ENCODE measurements at regions not wholly inside any gene's neighbourhood (a gene's known extent, or its start where the extent isn't known, plus 50 kb on each side); places are given as distances from the start of the nearest gene placed in this dataset.

- DNase-seq: peak; percentile 69
Measured at GRCh38 chr1:68331117-68331865, 99.0 kb upstream of the WLS start.

DNA sequence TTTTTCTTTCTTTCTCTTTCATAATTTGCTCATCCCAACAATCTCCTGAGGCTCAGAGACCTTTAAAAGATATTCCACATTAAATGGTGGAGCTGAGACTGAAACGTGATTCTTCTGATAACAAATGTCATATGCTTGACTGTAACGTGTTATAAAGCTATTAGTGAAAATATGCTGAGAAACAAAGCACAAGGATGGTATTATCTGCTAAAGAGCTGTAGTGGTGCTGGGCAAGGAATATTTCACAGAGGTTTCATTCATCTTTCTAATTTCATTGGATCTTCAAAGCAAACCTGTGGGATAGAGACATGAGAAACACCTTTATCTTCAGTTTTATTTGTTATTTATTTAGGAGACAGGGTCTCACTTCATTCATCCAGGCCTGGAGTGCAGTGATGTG, 98.1 kb upstream of the WLS start:
- DNase-seq: no peak

- no peak for DNase-seq
Measured at GRCh38 chr1:68329096-68329835, 96.9 kb upstream of the WLS start.

- DNase-seq: peak; percentile 30
Measured at GRCh38 chr1:68328490-68328889, 96.2 kb upstream of the WLS start.

- no peak for DNase-seq
Measured at GRCh38 chr1:68327414-68327813, 95.1 kb upstream of the WLS start.

GRCh38 chr1:68326481-68326880, 94.2 kb upstream of the WLS start:
- no peak for DNase-seq

- no peak for DNase-seq
Measured at GRCh38 chr1:68324316-68324715, 92.0 kb upstream of the WLS start.

GRCh38 chr1:68322837-68323687, 90.7 kb upstream of the WLS start:
- no peak for DNase-seq

DNA sequence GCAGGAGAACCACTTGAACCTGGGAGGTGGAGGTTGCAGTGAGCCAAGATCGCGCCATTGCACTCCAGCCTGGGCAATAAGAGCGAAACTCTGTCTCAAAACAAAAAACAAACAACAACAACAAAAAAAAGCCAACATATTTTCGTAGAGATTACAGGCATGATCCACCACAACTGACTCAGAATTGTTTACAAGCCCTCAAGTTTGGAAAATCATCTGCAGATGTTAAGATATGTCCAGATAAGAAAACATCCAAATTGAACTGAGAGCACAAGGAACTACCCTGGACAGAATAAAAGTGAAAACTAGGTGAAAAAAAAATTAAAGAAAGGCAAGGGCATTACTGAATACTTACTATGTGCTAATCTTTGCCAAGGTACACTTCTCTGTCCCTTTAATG, 89.8 kb upstream of the WLS start:
- DNase-seq: no peak

DNA sequence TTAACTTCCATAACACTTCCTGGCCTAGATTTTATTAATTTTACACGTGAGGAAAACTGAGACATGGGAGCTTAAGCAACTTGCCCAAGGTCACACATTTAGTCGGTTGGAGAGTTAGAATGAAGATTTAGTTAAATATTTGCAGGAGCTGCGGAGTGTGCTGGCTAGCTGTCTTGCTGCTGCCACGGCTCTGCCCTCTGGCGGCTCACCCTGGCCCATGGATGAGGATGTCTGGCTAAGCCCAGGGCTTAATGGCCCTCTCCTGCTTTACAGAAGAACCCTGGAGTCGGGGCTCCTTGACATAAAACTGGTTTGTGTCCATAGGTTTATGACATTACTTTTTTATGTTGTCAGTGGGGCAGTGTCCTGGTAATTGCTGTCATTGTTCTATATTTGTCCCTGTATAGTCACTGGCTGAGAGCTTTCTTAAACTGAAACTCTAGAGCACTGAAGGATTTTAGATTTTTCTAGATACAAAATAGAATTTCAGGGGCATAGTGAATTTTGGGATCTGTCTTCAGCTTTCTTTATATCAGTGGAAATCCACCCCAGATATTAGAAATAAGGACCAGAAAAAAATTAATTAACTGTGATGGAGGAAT, 88.9 kb upstream of the WLS start:
- no peak for DNase-seq

DNA sequence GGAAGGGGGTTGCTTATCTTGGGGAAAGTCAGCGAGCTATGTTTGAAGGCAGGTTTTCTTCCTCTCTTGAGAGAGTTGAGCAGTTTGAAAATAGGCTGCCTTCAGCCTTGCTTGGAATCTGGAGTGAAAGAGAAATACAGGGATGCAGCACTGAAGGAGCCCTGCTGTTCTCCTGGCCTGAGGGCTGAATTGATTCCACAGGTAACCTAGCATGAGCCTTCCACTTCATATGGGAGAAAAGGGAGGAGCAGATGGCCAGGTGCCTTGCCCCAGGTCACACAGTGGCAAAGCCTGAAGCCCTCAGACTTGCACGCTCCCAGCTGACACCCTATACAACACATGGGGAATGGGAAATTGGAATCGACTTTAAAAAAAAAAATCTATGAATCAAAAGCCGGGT, 88.0 kb upstream of the WLS start:
- no peak for DNase-seq

DNA sequence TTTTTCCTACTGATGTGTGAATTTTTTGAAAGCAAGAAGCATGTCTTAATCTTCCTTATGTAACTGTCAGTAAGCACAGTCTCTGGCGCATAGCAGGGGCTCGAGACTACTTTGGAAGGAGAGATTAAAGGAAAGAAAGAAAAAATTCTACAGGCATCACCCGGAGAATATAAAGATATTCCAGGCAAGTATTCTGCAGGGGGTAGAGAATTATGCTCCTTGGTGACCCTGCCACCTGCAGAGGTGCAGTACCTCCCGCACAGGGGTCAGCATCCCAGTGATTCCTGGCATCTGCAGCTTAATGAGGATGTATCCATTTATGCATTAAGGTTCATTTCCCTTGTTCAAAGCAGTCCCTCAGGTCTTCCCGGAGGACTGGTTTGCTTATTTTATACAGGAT, 87.6 kb upstream of the WLS start:
- DNase-seq: no peak

- no peak for DNase-seq
Measured at GRCh38 chr1:68317543-68317942, 85.2 kb upstream of the WLS start.

DNA sequence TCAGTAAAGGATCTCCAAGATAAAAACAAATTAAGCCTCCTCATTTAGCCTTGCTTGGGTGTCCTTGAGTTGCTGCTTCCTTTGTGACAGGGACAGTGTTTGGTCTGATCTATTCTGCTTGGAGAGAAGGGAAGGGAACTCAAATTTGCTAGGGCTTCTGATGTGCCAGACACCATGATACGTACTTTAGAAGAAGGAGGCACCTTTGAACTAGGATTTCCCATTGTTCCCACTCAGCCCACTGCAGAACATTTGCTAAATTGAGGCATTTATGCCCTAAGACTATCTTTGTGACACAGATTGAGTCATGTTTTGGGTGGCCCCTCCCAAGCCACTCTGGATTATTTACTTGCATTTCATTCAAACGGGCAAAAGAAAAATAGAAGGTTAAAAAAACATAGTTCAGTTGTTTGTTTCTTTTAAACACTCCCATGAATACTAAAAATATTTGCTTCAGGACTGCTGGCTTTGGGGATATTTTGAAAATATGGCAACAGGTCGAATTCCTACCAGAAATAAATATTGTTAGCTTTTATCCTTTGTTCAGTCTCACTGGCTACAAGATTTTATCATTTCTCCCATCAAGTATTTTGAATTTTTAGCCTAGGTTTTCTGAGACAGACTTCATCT, 81.9 kb upstream of the WLS start:
- DNase-seq: no peak

DNA sequence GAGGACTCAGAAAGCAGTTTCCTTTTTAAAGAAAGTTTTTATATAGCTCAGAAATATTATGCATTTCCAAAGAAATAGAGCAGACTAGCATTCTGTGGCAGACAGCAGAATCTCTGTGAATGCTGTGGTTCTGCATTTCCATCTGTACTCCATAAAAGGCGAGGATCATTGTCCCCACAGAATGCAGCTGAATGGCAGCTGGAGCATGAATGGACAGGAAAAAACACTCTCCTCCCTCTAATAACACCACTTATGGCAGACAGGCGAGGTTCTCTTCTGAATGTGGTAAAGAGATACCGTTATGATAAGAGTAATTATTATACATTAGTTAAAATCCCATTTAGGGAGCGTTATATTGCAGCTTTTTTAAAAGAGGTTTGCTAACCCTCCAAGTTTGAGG, 81.4 kb upstream of the WLS start:
- DNase-seq: no peak

DNA sequence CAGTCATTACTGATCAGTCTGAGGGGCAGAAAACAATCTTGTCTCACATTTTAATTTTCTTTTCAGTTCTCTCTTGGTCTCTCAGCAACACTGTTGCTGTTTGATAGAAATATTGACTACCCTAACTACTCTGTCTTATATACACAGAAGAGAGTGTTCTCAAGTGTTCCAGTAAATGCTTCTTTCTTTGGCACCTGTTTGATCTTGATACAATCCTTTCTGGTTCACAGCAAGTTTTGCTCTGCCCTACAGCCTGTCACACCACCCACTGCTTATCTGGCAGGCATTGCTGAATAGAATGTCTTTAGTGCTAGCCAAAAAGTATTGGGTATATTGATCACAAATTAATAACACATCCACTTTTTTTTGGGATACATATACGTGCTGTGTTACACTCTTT, 75.7 kb upstream of the WLS start:
- DNase-seq: no peak

- DNase-seq: no peak
Measured at GRCh38 chr1:68307378-68307787, 75.1 kb upstream of the WLS start.

DNA sequence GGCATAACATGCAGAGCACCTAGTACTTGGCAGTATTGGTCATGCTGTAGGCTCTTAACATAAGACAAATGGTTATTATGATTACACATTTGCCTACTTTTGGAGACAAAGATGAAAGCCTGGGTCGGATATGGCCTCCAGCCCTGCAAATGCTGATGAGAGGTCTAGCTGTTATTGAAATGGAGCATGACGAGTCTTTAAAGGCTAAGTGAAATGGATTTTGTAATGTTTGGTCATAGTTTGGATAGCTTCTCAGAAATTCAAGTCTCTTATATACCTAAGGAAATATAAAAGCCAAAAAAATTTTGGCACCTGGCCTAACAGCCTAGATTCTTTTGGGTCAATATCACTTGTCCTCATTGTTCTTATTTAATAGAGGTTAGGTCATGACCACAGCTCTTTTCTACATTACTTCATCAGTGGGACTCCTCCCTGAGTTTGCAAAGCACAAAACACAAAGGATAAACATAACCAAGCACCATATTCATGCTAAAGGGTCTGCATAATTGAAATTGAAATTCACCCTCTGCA, 69.2 kb upstream of the WLS start:
- DNase-seq: no peak

- DNase-seq: no peak
Measured at GRCh38 chr1:68294367-68295066, 62.2 kb upstream of the WLS start.

DNA sequence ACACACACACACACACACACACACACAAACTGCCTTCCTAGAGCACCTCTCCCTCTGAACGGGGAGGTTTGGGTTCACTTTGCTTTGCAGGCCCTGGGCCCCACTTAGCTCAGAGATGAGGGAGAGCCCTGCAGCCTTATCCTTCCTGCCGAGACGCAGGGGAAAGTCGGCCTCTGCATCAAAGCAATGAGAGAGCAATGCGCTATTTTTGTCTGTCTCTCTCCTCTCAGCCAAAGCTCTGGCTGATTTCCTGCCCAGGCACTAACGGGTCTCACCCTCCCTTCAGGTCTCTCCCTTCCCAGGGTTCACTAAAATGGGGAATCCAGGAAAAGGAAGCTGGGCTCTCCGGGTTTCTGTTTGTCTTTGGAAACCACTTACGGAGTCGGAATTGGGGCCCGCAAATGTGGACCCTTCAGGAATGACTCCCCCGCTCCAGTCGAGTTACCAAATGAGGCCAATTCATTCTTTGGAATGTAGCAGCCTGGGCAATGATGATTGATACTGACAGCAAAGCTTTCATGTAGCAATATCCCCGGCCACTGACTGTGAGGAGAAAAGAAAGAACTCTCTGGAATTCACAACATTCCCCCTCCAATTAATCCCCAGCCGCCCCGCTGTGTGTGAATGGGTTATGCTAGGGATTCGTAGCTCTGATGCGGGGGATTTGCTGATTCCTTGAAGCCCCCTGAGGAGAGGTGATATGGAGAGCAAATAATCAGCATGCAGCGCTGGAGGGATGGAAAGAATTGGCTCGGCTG, 61.5 kb upstream of the WLS start:
- peak; percentile 52 for DNase-seq

DNA sequence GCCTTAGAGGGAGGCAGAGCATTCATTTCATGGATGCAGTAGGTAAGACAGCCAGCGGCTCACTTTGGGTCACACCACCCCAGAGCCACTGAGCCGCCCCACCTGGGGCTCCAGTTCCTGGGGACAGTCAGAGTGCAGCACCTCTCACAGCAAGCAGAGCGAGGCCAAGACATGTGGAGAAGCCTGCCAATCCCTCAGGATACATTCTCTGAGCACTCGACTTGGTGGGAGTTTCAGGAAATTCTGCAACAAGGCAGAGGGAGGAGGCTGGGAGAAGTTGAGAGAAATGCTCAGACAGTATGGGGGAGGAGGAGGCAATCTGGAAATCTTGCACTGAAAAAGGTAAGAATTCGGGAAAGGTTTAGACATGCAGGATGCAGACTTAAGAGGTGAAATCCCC, 60.8 kb upstream of the WLS start:
- DNase-seq: peak; percentile 27
